ENCODE measurements at regions not wholly inside any gene's neighbourhood (a gene's known extent, or its start where the extent isn't known, plus 50 kb on each side); places are given as distances from the start of the nearest gene placed in this dataset.

- no peak overlapping the region for H3K9ac ChIP-seq (ENCODE audit: low read length)
- H3K27ac ChIP-seq (ENCODE audit: low read depth, low read length), result no peak overlapping the region
- peaks cover 11% of the 10 kb centered on the region; the same call in 1 of the 2 replicates for H3K27me3 ChIP-seq (ENCODE audit: control insufficient read depth, insufficient read depth, low read length)
- no peak overlapping the region for H3K4me3 ChIP-seq (ENCODE audit: low read depth, low read length)
- no peaks in the 10 kb centered on the region for H3K36me3 ChIP-seq (ENCODE audit: control insufficient read depth, insufficient read depth, low read length)
- peaks cover 7% of the 10 kb centered on the region; the same call in 1 of the 2 replicates for H3K4me1 ChIP-seq (ENCODE audit: control insufficient read depth, insufficient read depth, low read length)
- H3K9me3 ChIP-seq (ENCODE audit: control insufficient read depth, insufficient read depth, low read depth, low read length), result peaks cover 7% of the 10 kb centered on the region; the same call in 1 of the 2 replicates
Observed at GRCh38 chr13:30856005-30856790, 49.9 kb upstream of the MEDAG start.

Measured in HUES6 (cell line).